ENCODE measurements at regions not wholly inside any gene's neighbourhood (a gene's known extent, or its start where the extent isn't known, plus 50 kb on each side); places are given as distances from the start of the nearest gene placed in this dataset.
"Not testable (repeated sequence)": the region's sequence is repeated elsewhere in the genome, so short reads cannot be mapped to it uniquely, and the experiment has no call there.

DNA sequence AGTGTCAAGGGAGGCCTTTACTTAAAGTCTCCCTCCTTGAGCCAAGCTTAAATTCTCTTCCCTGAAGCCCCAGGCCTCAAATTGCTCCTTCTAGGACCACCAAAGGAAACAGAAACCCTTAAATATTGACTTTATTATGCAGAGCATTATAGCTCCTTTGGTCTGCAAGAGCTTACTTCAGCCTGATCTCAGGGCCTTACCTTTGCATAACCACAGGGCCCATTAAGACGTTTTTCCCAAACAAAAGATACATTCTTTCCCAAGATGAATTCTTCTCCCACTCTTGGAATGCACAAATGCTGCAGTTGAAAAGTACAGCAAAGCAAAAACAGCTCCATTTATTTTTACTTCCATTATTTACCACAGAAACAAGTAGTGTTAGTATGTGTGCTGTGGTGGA, 130.8 kb downstream of the B3GNT2 start:
- H3K36me3 ChIP-seq (ENCODE audit: insufficient read depth, low read length), result no peaks in the 10 kb centered on the region
- H3K4me2 ChIP-seq (ENCODE audit: low read length), result no peak overlapping the region
- peaks cover 20% of the 10 kb centered on the region for H3K27me3 ChIP-seq (ENCODE audit: control insufficient read depth, insufficient read depth, low read length)
- no peak overlapping the region for H3K9ac ChIP-seq (ENCODE audit: low read depth, low read length)
- H3K4me1 ChIP-seq (ENCODE audit: control insufficient read depth, insufficient read depth, low read length), result no peaks in the 10 kb centered on the region
- no peaks in the 10 kb centered on the region for H3K9me3 ChIP-seq (replicated peaks; ENCODE audit: low read length)
- no peak overlapping the region for H3K4me3 ChIP-seq (ENCODE audit: low read length)

GRCh38 chr2:62325398-62325797, 129.5 kb downstream of the B3GNT2 start:
- H3K27me3 ChIP-seq (ENCODE audit: control insufficient read depth, insufficient read depth, low read length), result peaks cover 26% of the 10 kb centered on the region
- H3K4me3 ChIP-seq (ENCODE audit: low read length), result no peak overlapping the region
- no peaks in the 10 kb centered on the region for H3K4me1 ChIP-seq (ENCODE audit: control insufficient read depth, insufficient read depth, low read length)
- no peaks in the 10 kb centered on the region for H3K36me3 ChIP-seq (ENCODE audit: insufficient read depth, low read length)
- no peak overlapping the region for H3K4me2 ChIP-seq (ENCODE audit: low read length)
- no peaks in the 10 kb centered on the region for H3K9me3 ChIP-seq (replicated peaks; ENCODE audit: low read length)
- no peak overlapping the region for H3K9ac ChIP-seq (ENCODE audit: low read depth, low read length)

DNA sequence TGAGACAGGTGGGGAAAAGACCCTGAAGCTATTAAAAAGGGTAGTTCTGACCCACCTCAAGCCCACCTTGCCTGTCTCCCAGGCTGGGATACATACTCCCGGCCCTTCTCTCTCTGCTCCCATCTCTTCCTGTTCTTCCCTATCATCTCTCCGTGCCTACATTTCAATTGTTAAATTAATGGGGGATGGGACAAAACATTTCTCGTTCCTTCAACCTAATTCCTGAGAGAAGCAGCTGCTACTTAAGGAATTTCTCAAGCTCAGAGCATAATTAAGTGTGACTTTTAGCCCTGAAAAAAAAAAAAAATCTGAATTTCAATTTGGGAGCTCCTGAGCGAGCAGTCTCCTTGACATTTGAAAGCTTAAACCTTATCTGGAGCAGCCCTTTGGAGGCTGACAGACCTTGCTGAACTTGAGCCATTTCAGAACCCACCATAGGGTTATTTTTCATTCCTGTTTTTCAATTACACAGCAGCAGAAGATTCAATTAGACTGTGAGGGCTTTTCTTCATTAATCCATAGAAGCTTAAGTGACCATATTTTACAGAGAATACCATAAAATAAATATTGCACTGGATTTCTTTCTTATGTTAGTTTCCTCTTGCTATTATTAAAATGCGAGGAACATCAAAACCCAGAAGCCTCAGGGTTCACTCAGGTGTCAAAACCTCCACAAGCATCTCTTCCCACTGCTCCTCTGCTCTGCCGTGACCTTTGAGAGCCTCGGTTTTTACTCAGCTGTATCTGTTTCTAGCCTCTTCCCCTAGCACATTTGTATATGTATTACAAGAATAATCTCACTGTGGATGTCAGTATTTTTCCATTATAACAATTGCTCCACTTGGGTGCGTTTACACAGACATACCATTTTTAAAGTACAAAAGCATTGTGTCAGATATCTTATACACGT, 125.7 kb downstream of the B3GNT2 start:
- Histone ChIP-seq H3K4me1 (ENCODE audit: control insufficient read depth, insufficient read depth, low read length) (no peaks in the 10 kb centered on the region), H3K36me3 (ENCODE audit: insufficient read depth, low read length) (no peaks in the 10 kb centered on the region), H3K9me3 (replicated peaks; ENCODE audit: low read length) (no peaks in the 10 kb centered on the region), H3K27me3 (ENCODE audit: control insufficient read depth, insufficient read depth, low read length) (peaks cover 17% of the 10 kb centered on the region), H3K9ac (ENCODE audit: low read depth, low read length) (no peak overlapping the region), H3K4me3 (ENCODE audit: low read length) (no peak overlapping the region), H3K4me2 (ENCODE audit: low read length) (no peak overlapping the region)

- no peaks in the 10 kb centered on the region for H3K9me3 ChIP-seq (replicated peaks; ENCODE audit: low read length)
- peaks cover 17% of the 10 kb centered on the region for H3K27me3 ChIP-seq (ENCODE audit: control insufficient read depth, insufficient read depth, low read length)
- H3K36me3 ChIP-seq (ENCODE audit: insufficient read depth, low read length), result no peaks in the 10 kb centered on the region
- no peaks in the 10 kb centered on the region for H3K4me1 ChIP-seq (ENCODE audit: control insufficient read depth, insufficient read depth, low read length)
- no peak overlapping the region for H3K9ac ChIP-seq (ENCODE audit: low read depth, low read length)
- no peak overlapping the region for H3K4me2 ChIP-seq (ENCODE audit: low read length)
- no peak overlapping the region for H3K4me3 ChIP-seq (ENCODE audit: low read length)
Measured at GRCh38 chr2:62320657-62321357, 124.9 kb downstream of the B3GNT2 start.

GRCh38 chr2:62320137-62320536, 124.2 kb downstream of the B3GNT2 start:
- not testable (repeated sequence) for H3K4me2 ChIP-seq (ENCODE audit: low read length); H3K9me3 ChIP-seq (replicated peaks; ENCODE audit: low read length); H3K9ac ChIP-seq (ENCODE audit: low read depth, low read length); H3K4me1 ChIP-seq (ENCODE audit: control insufficient read depth, insufficient read depth, low read length); H3K36me3 ChIP-seq (ENCODE audit: insufficient read depth, low read length); H3K4me3 ChIP-seq (ENCODE audit: low read length)
- peaks cover 17% of the 10 kb centered on the region for H3K27me3 ChIP-seq (ENCODE audit: control insufficient read depth, insufficient read depth, low read length)

GRCh38 chr2:62319070-62319469, 123.2 kb downstream of the B3GNT2 start:
- Histone ChIP-seq H3K36me3 (ENCODE audit: insufficient read depth, low read length) (no peaks in the 10 kb centered on the region), H3K9ac (ENCODE audit: low read depth, low read length) (no peak overlapping the region), H3K27me3 (ENCODE audit: control insufficient read depth, insufficient read depth, low read length) (peaks cover 17% of the 10 kb centered on the region), H3K4me2 (ENCODE audit: low read length) (no peak overlapping the region), H3K4me3 (ENCODE audit: low read length) (no peak overlapping the region), H3K4me1 (ENCODE audit: control insufficient read depth, insufficient read depth, low read length) (no peaks in the 10 kb centered on the region), H3K9me3 (replicated peaks; ENCODE audit: low read length) (no peaks in the 10 kb centered on the region)

DNA sequence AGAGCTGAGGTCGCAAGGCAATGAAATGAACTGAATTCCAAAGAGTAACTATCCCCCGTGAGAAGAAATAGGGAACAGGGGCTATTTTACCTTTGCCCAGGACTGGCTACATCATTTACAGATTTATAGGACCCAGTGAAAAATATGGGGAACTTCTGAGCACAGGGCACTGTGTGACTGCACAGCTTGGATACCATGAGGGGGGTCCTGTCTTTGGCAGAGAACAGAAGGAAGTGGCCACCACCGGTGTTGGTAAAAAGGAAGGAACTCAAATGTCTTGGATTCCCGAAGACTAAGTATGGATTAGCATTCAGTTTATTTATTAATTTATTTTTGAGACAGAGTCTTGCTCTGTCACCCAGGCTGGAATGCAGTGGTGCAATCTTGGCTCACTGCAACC, 119.6 kb downstream of the B3GNT2 start:
- H3K36me3 ChIP-seq (ENCODE audit: insufficient read depth, low read length), result no peaks in the 10 kb centered on the region
- H3K4me2 ChIP-seq (ENCODE audit: low read length), result no peak overlapping the region
- no peaks in the 10 kb centered on the region for H3K4me1 ChIP-seq (ENCODE audit: control insufficient read depth, insufficient read depth, low read length)

DNA sequence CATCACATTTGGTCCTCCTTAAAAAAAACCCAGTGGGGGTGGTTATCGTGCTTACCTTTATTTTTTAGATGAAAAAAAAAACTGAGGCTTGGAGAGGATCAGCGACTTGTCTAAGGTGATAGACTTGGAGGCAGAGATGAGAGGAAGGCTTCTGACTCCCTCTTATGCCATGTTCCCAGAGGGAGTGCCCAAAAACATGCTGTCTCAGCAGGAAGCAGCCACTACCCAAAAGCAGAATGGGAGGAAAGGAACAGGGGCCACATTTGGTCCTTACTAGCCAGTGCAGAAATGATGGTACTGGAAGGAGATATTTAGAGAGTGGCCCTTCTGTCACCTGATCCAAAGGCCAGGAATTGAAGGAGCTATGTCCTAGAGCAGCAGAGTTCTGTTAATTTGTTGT, 118.4 kb downstream of the B3GNT2 start:
- Histone ChIP-seq H3K4me2 (ENCODE audit: low read length) (no peak overlapping the region), H3K36me3 (ENCODE audit: insufficient read depth, low read length) (no peaks in the 10 kb centered on the region), H3K9ac (ENCODE audit: low read depth, low read length) (no peak overlapping the region), H3K27me3 (ENCODE audit: control insufficient read depth, insufficient read depth, low read length) (peaks cover 3% of the 10 kb centered on the region), H3K9me3 (replicated peaks; ENCODE audit: low read length) (no peaks in the 10 kb centered on the region), H3K4me1 (ENCODE audit: control insufficient read depth, insufficient read depth, low read length) (no peaks in the 10 kb centered on the region), H3K4me3 (ENCODE audit: low read length) (no peak overlapping the region)

More for the DNA sequence above, 119.6 kb downstream of the B3GNT2 start:
- Histone ChIP-seq H3K9ac (ENCODE audit: low read depth, low read length) (no peak overlapping the region), H3K27me3 (ENCODE audit: control insufficient read depth, insufficient read depth, low read length) (peaks cover 3% of the 10 kb centered on the region), H3K4me3 (ENCODE audit: low read length) (no peak overlapping the region), H3K9me3 (replicated peaks; ENCODE audit: low read length) (no peaks in the 10 kb centered on the region)

- Histone ChIP-seq H3K4me2 (ENCODE audit: low read length) (no peak overlapping the region), H3K27me3 (ENCODE audit: control insufficient read depth, insufficient read depth, low read length) (peaks cover 3% of the 10 kb centered on the region), H3K9me3 (replicated peaks; ENCODE audit: low read length) (no peaks in the 10 kb centered on the region), H3K9ac (ENCODE audit: low read depth, low read length) (no peak overlapping the region), H3K4me3 (ENCODE audit: low read length) (no peak overlapping the region), H3K36me3 (ENCODE audit: insufficient read depth, low read length) (no peaks in the 10 kb centered on the region), H3K4me1 (ENCODE audit: control insufficient read depth, insufficient read depth, low read length) (no peaks in the 10 kb centered on the region)
Measured at GRCh38 chr2:62313449-62314227, 117.7 kb downstream of the B3GNT2 start.

DNA sequence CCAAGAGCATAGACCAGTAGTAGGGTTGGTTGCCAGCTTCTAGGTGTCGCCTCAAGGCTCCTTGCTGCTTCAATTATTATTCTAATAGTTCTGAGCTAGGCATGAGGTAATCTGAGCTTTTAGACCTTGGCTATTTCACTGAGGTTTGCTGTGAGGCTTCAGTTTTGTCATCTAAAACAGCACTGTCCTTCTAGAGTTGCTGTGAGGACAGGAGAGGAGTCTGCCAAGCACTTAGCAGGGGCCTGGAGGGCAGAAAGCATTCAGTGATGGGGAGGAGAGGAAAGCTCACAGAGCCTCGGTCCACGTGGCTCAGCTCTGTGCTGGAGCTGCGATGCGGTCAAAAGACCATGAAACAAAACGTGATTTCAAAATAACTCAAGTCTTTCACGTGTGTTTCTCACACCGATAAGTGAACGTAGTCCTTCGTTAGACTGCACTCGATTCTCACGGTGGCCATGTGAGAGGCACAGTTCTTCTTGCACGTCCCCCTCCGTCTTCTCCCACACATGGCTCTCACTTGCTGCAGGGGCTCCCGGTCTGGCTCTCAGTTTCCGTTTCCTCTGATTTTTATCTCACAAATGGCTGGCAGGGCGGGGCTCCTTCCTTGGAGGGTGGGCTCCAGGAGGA, 113.7 kb downstream of the B3GNT2 start:
- H3K36me3 ChIP-seq (ENCODE audit: insufficient read depth, low read length), result no peaks in the 10 kb centered on the region
- H3K4me2 ChIP-seq (ENCODE audit: low read length), result peak overlapping the region; percentile 24
- no peak overlapping the region for H3K9ac ChIP-seq (ENCODE audit: low read depth, low read length)
- peaks cover 3% of the 10 kb centered on the region for H3K27me3 ChIP-seq (ENCODE audit: control insufficient read depth, insufficient read depth, low read length)
- H3K4me1 ChIP-seq (ENCODE audit: control insufficient read depth, insufficient read depth, low read length), result no peaks in the 10 kb centered on the region
- H3K4me3 ChIP-seq (ENCODE audit: low read length), result no peak overlapping the region
- no peaks in the 10 kb centered on the region for H3K9me3 ChIP-seq (replicated peaks; ENCODE audit: low read length)

DNA sequence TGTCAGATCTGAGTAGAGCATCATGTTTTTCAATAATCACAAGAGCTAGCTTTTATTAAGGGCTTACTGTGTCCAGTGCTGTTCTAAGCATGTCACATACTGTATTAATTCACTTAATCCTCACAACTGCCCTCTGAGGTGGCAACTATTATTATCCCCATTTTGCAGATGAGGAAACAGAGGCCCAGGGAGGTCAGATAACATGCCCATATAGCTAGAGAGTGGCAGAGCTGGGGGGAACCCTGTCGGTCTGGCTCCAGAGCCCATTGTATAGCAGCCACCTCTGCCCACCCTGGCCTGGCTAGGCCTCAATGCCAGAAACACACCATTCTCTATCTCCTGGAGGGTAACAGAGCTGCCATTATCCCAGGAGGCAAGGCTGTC, 113.2 kb downstream of the B3GNT2 start:
- H3K4me1 ChIP-seq (ENCODE audit: control insufficient read depth, insufficient read depth, low read length), result no peaks in the 10 kb centered on the region
- H3K4me2 ChIP-seq (ENCODE audit: low read length), result no peak overlapping the region
- no peaks in the 10 kb centered on the region for H3K9me3 ChIP-seq (replicated peaks; ENCODE audit: low read length)
- H3K4me3 ChIP-seq (ENCODE audit: low read length), result no peak overlapping the region
- H3K27me3 ChIP-seq (ENCODE audit: control insufficient read depth, insufficient read depth, low read length), result peaks cover 3% of the 10 kb centered on the region
- no peaks in the 10 kb centered on the region for H3K36me3 ChIP-seq (ENCODE audit: insufficient read depth, low read length)
- no peak overlapping the region for H3K9ac ChIP-seq (ENCODE audit: low read depth, low read length)

All from skeletal muscle satellite cell (primary cell).